ENCODE measurements at regions not wholly inside any gene's neighbourhood (a gene's known extent, or its start where the extent isn't known, plus 50 kb on each side); places are given as distances from the start of the nearest gene placed in this dataset.

DNA sequence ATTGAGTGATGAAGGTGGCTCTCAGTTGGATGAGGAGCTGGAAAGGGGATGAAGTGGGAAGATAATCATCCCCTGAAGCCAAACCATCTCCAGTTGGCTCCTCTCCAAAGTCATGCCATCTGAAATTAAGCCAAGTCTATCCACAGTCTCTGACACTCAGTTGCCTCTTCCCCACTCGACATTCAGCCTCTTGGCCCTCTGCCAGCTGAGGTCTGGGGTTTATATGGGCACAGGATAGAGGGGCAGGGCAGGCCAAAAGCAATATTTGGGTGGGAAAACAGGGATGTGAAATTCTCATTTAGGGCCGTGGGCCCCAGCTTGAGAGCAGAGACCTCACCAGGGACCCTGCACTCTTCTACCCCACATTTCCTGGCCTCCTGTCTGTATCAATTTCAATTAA lies 85.9 kb downstream of the SLITRK1 start:
- FAIRE-seq (no peak), DNase-seq (peak in 2 of 6 donors; percentile 39 to 66)
- intact Hi-C loops (cut with DNase I): no loop called here

DNA sequence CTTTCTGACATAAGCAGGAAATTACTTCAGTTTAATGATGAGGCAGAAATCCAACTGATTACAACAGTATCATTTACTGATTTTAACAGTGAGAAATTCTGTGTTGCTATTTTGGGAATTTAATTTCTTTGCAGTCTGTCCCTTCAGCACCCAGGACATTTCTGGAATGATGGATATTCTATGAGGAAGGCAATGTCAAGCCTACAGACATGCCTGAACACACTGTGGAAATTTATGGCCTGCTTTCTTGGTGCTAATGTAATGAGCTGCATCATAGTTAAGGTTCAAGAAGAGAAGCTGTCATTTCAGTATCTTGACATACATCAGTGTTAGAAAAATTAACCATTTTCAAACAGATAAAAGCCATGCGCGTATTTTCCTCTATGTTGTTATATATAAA lies 87.7 kb downstream of the SLITRK1 start:
- FAIRE-seq: no peak
- Histone ChIP-seq H3K4me1 (no peaks in the 10 kb centered on the region), H3K27ac (no peak overlapping the region), H3K36me3 (no peaks in the 10 kb centered on the region), H3K9me3 (no peaks in the 10 kb centered on the region), H3K27me3 (no peaks in the 10 kb centered on the region), H3K4me3 (no peak overlapping the region)
- ATAC-seq: no peak
- intact Hi-C loops (cut with DNase I): no loop called here
- TF ChIP-seq CTCF (IDR thresholded peaks at IDR 0.05): no peak
- DNase-seq: no peak
- WGBS, 2 donors: 89 to 96% methylated on average over 2 of the region's 2 CpGs

More for the DNA sequence above, 85.9 kb downstream of the SLITRK1 start:
- no peaks in the 10 kb centered on the region for H3K36me3 ChIP-seq
- no peaks in the 10 kb centered on the region for H3K9me3 ChIP-seq
- H3K4me1 ChIP-seq: no peaks in the 10 kb centered on the region
- no peak overlapping the region for H3K27ac ChIP-seq
- H3K27me3 ChIP-seq: no peaks in the 10 kb centered on the region
- H3K4me3 ChIP-seq: no peak overlapping the region
- TF ChIP-seq CTCF (IDR thresholded peaks at IDR 0.05): no peak
- ATAC-seq: no peak
- 78 to 91% methylated on average over 2 of the region's 2 CpGs for WGBS, 2 donors

GRCh38 chr13:83780227-83780626 lies 102.0 kb downstream of the SLITRK1 start:
- H3K36me3 ChIP-seq: no peaks in the 10 kb centered on the region
- ATAC-seq (peak; percentile 28 to 75 (median 57)), DNase-seq (peak in 1 of 6 donors; percentile 10), FAIRE-seq (no peak)
- intact Hi-C loops (cut with DNase I): no loop called here
- H3K4me3 ChIP-seq: no peak overlapping the region
- no peaks in the 10 kb centered on the region for H3K27me3 ChIP-seq
- TF ChIP-seq CTCF (IDR thresholded peaks at IDR 0.05): peak in 2 of 4 donors; percentile 20
- 44 to 47% methylated on average over 6 of the region's 6 CpGs for WGBS, 2 donors
- H3K4me1 ChIP-seq: no peaks in the 10 kb centered on the region
- no peak overlapping the region for H3K27ac ChIP-seq
- H3K9me3 ChIP-seq: no peaks in the 10 kb centered on the region

- intact Hi-C loops (cut with DNase I): no loop called here
- Histone ChIP-seq H3K36me3 (no peaks in the 10 kb centered on the region), H3K4me1 (no peaks in the 10 kb centered on the region), H3K9me3 (no peaks in the 10 kb centered on the region), H3K27me3 (no peaks in the 10 kb centered on the region), H3K27ac (no peak overlapping the region), H3K4me3 (no peak overlapping the region)
- DNase-seq: no peak
- FAIRE-seq: no peak
- no peak for TF ChIP-seq CTCF (IDR thresholded peaks at IDR 0.05)
- WGBS, 2 donors: 80 to 86% methylated on average over 2 of the region's 2 CpGs
- ATAC-seq: no peak
Observed at GRCh38 chr13:83773961-83774360, 108.3 kb downstream of the SLITRK1 start.

DNA sequence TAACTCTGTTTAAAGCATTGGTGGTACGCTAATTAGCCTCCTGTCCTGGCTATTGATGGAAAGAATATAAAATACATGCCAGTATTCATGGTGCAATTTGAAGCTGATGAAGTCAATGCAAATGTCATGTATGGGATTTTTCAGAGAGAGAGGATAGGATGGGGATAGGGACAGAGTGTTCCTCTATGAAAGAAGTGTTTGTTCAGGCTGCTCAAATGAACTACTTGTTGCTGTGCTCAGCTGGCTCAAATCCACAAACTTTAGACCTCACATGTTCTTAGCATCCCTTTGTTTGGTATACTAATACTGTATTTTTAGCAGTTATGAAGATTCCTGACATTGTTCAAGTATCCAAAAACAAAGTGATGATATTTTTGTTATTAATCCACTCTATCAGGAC lies 116.5 kb downstream of the SLITRK1 start:
- no peak for ATAC-seq
- no peaks in the 10 kb centered on the region for H3K4me1 ChIP-seq
- H3K27me3 ChIP-seq: no peaks in the 10 kb centered on the region
- DNase-seq: no peak
- H3K9me3 ChIP-seq: no peaks in the 10 kb centered on the region
- FAIRE-seq: no peak
- intact Hi-C loops (cut with DNase I): no loop called here
- H3K4me3 ChIP-seq: no peak overlapping the region
- 96 to 98% methylated on average over 1 of the region's 1 CpG for WGBS, 2 donors
- no peak for TF ChIP-seq CTCF (IDR thresholded peaks at IDR 0.05)
- no peak overlapping the region for H3K27ac ChIP-seq
- H3K36me3 ChIP-seq: no peaks in the 10 kb centered on the region

Data from pancreas (tissue), 10 donors.